ENCODE measurements at regions not wholly inside any gene's neighbourhood (a gene's known extent, or its start where the extent isn't known, plus 50 kb on each side); places are given as distances from the start of the nearest gene placed in this dataset.

GRCh38 chr16:54506741-54507500 is 220.3 kb upstream of the IRX3 start:
- H3K9me3 ChIP-seq (ENCODE audit: low read length): no peaks in the 10 kb centered on the region
- no peak overlapping the region for H3K27ac ChIP-seq (ENCODE audit: low read length)
- no peaks in the 10 kb centered on the region for H3K9me2 ChIP-seq (replicated peaks; ENCODE audit: insufficient read depth, low read length)
- H3K4me2 ChIP-seq (ENCODE audit: low read depth, low read length, poor library complexity, severe bottlenecking): no peak overlapping the region
- no peaks in the 10 kb centered on the region for H3K79me2 ChIP-seq (ENCODE audit: low read length)
- H4K20me1 ChIP-seq (ENCODE audit: insufficient read depth, low read depth, low read length): no peaks in the 10 kb centered on the region
- H3K4me1 ChIP-seq (ENCODE audit: low read length): peaks cover 17% of the 10 kb centered on the region
- no peak overlapping the region for H3K4me3 ChIP-seq (ENCODE audit: low read length)
- H3K27me3 ChIP-seq (ENCODE audit: low read length): no peaks in the 10 kb centered on the region
- no peak overlapping the region for H2AFZ ChIP-seq (ENCODE audit: low read length)
- no peak for DNase-seq
- H3K9ac ChIP-seq (ENCODE audit: low read length): no peak overlapping the region
- H3K36me3 ChIP-seq (ENCODE audit: insufficient read depth, low read length): no peaks in the 10 kb centered on the region

DNA sequence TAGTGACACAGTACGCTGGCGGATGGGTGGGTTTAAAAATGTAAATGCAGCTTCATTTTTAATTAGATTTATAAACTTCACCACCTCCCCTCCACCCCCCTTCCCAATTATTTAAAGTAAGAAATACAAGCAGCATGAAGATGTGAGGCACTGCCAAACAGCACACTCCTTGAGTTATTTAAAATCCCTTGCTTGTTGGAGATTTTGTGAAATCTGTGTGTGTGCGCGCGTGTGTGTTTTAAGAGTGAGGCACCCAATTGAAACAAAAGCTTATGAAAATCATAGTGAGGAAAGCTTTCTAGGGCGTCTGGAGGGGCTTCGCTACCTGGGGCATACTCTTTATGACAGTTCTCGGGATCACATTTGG is 219.6 kb upstream of the IRX3 start:
- Histone ChIP-seq H3K27ac (ENCODE audit: low read length) (no peak overlapping the region), H3K9me2 (replicated peaks; ENCODE audit: insufficient read depth, low read length) (no peaks in the 10 kb centered on the region), H3K36me3 (ENCODE audit: insufficient read depth, low read length) (no peaks in the 10 kb centered on the region), H3K4me3 (ENCODE audit: low read length) (no peak overlapping the region), H3K9me3 (ENCODE audit: low read length) (no peaks in the 10 kb centered on the region), H3K9ac (ENCODE audit: low read length) (no peak overlapping the region), H3K4me2 (ENCODE audit: low read depth, low read length, poor library complexity, severe bottlenecking) (no peak overlapping the region), H3K4me1 (ENCODE audit: low read length) (peaks cover 17% of the 10 kb centered on the region), H3K79me2 (ENCODE audit: low read length) (no peaks in the 10 kb centered on the region), H3K27me3 (ENCODE audit: low read length) (no peaks in the 10 kb centered on the region), H4K20me1 (ENCODE audit: insufficient read depth, low read depth, low read length) (no peaks in the 10 kb centered on the region), H2AFZ (ENCODE audit: low read length) (no peak overlapping the region)
- DNase-seq: no peak

GRCh38 chr16:54505549-54506213 is 219.1 kb upstream of the IRX3 start:
- Histone ChIP-seq H2AFZ (ENCODE audit: low read length) (no peak overlapping the region), H3K27ac (ENCODE audit: low read length) (no peak overlapping the region)

GRCh38 chr16:54504372-54504771 is 217.8 kb upstream of the IRX3 start:
- no peak for DNase-seq
- Histone ChIP-seq H3K9ac (ENCODE audit: low read length) (no peak overlapping the region), H2AFZ (ENCODE audit: low read length) (no peak overlapping the region), H3K4me1 (ENCODE audit: low read length) (peaks cover 17% of the 10 kb centered on the region), H3K9me2 (replicated peaks; ENCODE audit: insufficient read depth, low read length) (no peaks in the 10 kb centered on the region), H3K4me3 (ENCODE audit: low read length) (no peak overlapping the region), H3K4me2 (ENCODE audit: low read depth, low read length, poor library complexity, severe bottlenecking) (no peak overlapping the region), H3K9me3 (ENCODE audit: low read length) (no peaks in the 10 kb centered on the region), H4K20me1 (ENCODE audit: insufficient read depth, low read depth, low read length) (no peaks in the 10 kb centered on the region), H3K27ac (ENCODE audit: low read length) (no peak overlapping the region), H3K36me3 (ENCODE audit: insufficient read depth, low read length) (no peaks in the 10 kb centered on the region), H3K79me2 (ENCODE audit: low read length) (no peaks in the 10 kb centered on the region), H3K27me3 (ENCODE audit: low read length) (no peaks in the 10 kb centered on the region)

More at GRCh38 chr16:54505549-54506213, 219.1 kb upstream of the IRX3 start:
- no peaks in the 10 kb centered on the region for H4K20me1 ChIP-seq (ENCODE audit: insufficient read depth, low read depth, low read length)
- DNase-seq: no peak
- no peaks in the 10 kb centered on the region for H3K9me2 ChIP-seq (replicated peaks; ENCODE audit: insufficient read depth, low read length)
- no peaks in the 10 kb centered on the region for H3K9me3 ChIP-seq (ENCODE audit: low read length)
- H3K79me2 ChIP-seq (ENCODE audit: low read length): no peaks in the 10 kb centered on the region
- H3K36me3 ChIP-seq (ENCODE audit: insufficient read depth, low read length): no peaks in the 10 kb centered on the region
- no peak overlapping the region for H3K4me3 ChIP-seq (ENCODE audit: low read length)
- no peaks in the 10 kb centered on the region for H3K27me3 ChIP-seq (ENCODE audit: low read length)
- H3K4me2 ChIP-seq (ENCODE audit: low read depth, low read length, poor library complexity, severe bottlenecking): no peak overlapping the region
- H3K9ac ChIP-seq (ENCODE audit: low read length): no peak overlapping the region
- H3K4me1 ChIP-seq (ENCODE audit: low read length): peaks cover 17% of the 10 kb centered on the region

DNA sequence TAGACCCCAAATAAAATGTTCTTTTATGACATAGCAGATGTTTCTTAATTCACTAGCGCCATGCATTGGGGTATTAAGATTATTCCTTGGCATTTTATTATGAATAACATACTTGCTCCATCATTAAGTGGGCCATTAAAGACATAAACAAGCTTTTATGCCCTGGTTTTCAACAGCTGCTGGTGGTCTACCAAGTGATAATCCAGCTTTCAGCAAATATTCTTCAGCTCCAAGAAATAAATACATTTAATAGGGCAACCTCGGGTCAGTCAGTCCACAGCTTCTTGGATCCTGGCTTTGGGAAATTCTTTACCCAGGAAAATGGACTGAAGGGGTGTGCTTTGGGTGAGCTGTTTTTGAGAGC is 217.3 kb upstream of the IRX3 start:
- no peak for DNase-seq
- Histone ChIP-seq H3K27ac (ENCODE audit: low read length) (no peak overlapping the region), H3K79me2 (ENCODE audit: low read length) (no peaks in the 10 kb centered on the region), H2AFZ (ENCODE audit: low read length) (no peak overlapping the region), H3K36me3 (ENCODE audit: insufficient read depth, low read length) (no peaks in the 10 kb centered on the region), H3K4me2 (ENCODE audit: low read depth, low read length, poor library complexity, severe bottlenecking) (no peak overlapping the region), H3K4me1 (ENCODE audit: low read length) (peaks cover 17% of the 10 kb centered on the region), H3K9me2 (replicated peaks; ENCODE audit: insufficient read depth, low read length) (no peaks in the 10 kb centered on the region), H3K27me3 (ENCODE audit: low read length) (no peaks in the 10 kb centered on the region), H3K9me3 (ENCODE audit: low read length) (no peaks in the 10 kb centered on the region), H4K20me1 (ENCODE audit: insufficient read depth, low read depth, low read length) (no peaks in the 10 kb centered on the region), H3K4me3 (ENCODE audit: low read length) (no peak overlapping the region), H3K9ac (ENCODE audit: low read length) (no peak overlapping the region)

GRCh38 chr16:54503011-54503855 is 216.6 kb upstream of the IRX3 start:
- Histone ChIP-seq H3K4me1 (ENCODE audit: low read length) (peaks cover 17% of the 10 kb centered on the region), H3K27me3 (ENCODE audit: low read length) (no peaks in the 10 kb centered on the region), H3K9me3 (ENCODE audit: low read length) (no peaks in the 10 kb centered on the region), H3K9me2 (replicated peaks; ENCODE audit: insufficient read depth, low read length) (no peaks in the 10 kb centered on the region), H3K4me2 (ENCODE audit: low read depth, low read length, poor library complexity, severe bottlenecking) (no peak overlapping the region), H2AFZ (ENCODE audit: low read length) (no peak overlapping the region), H3K79me2 (ENCODE audit: low read length) (no peaks in the 10 kb centered on the region), H4K20me1 (ENCODE audit: insufficient read depth, low read depth, low read length) (no peaks in the 10 kb centered on the region), H3K9ac (ENCODE audit: low read length) (no peak overlapping the region), H3K36me3 (ENCODE audit: insufficient read depth, low read length) (no peaks in the 10 kb centered on the region), H3K4me3 (ENCODE audit: low read length) (no peak overlapping the region), H3K27ac (ENCODE audit: low read length) (no peak overlapping the region)
- no peak for DNase-seq

- Histone ChIP-seq H2AFZ (ENCODE audit: low read length) (no peak overlapping the region), H3K4me1 (ENCODE audit: low read length) (peaks cover 9% of the 10 kb centered on the region), H3K79me2 (ENCODE audit: low read length) (no peaks in the 10 kb centered on the region), H3K9me3 (ENCODE audit: low read length) (no peaks in the 10 kb centered on the region), H3K27ac (ENCODE audit: low read length) (no peak overlapping the region), H3K4me2 (ENCODE audit: low read depth, low read length, poor library complexity, severe bottlenecking) (no peak overlapping the region), H3K27me3 (ENCODE audit: low read length) (no peaks in the 10 kb centered on the region), H3K4me3 (ENCODE audit: low read length) (no peak overlapping the region), H3K36me3 (ENCODE audit: insufficient read depth, low read length) (no peaks in the 10 kb centered on the region), H4K20me1 (ENCODE audit: insufficient read depth, low read depth, low read length) (no peaks in the 10 kb centered on the region), H3K9ac (ENCODE audit: low read length) (no peak overlapping the region), H3K9me2 (replicated peaks; ENCODE audit: insufficient read depth, low read length) (no peaks in the 10 kb centered on the region)
- DNase-seq: no peak
Measured at GRCh38 chr16:54501797-54502196, 215.2 kb upstream of the IRX3 start.

DNA sequence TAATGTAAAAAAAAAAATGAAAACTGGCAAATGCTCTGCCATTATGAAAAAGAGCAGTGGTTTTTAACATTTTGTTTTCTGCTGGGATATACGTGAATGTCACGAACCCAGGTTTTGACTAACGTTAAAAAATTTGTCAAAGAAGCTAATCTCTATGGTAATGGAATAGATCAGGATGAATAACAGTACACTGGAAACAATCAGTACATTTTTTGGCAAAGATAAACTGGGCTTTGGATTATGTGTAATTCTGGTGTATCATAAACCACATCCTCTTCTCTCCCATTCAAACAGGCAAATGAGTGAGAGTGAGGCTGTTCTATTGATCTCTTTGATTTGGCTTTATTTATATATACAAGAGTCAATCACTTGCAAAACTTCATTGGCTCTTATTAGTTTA is 207.0 kb upstream of the IRX3 start:
- no peak for DNase-seq
- Histone ChIP-seq H3K36me3 (ENCODE audit: insufficient read depth, low read length) (no peaks in the 10 kb centered on the region), H3K9me2 (replicated peaks; ENCODE audit: insufficient read depth, low read length) (no peaks in the 10 kb centered on the region), H4K20me1 (ENCODE audit: insufficient read depth, low read depth, low read length) (no peaks in the 10 kb centered on the region), H3K9me3 (ENCODE audit: low read length) (no peaks in the 10 kb centered on the region), H3K4me1 (ENCODE audit: low read length) (peaks cover 20% of the 10 kb centered on the region), H3K4me2 (ENCODE audit: low read depth, low read length, poor library complexity, severe bottlenecking) (no peak overlapping the region), H2AFZ (ENCODE audit: low read length) (no peak overlapping the region), H3K9ac (ENCODE audit: low read length) (no peak overlapping the region), H3K27me3 (ENCODE audit: low read length) (no peaks in the 10 kb centered on the region), H3K79me2 (ENCODE audit: low read length) (no peaks in the 10 kb centered on the region), H3K4me3 (ENCODE audit: low read length) (no peak overlapping the region), H3K27ac (ENCODE audit: low read length) (no peak overlapping the region)

Measured in Karpas-422 (cell line).